Glutamatergic neuron (in vitro differentiated cells): ENCODE measurements at regions not wholly inside any gene's neighbourhood (a gene's known extent, or its start where the extent isn't known, plus 50 kb on each side); places are given as distances from the start of the nearest gene placed in this dataset.

ENCODE experiments used
- DNase-seq: peaks from one replicate; pipeline ENCODE4 v3.0.0; 2022
- H3K27ac Mint-ChIP-seq: one replicate; pipeline ENCODE4 v1.8.0; 2020; ENCODE audit warnings: mild to moderate bottlenecking, mixed read lengths, inconsistent platforms; ENCODE audit not compliant: unreplicated experiment
- H3K27me3 Mint-ChIP-seq: one replicate; pipeline ENCODE4 v1.8.0; 2020; ENCODE audit warnings: mild to moderate bottlenecking, moderate library complexity, mixed read lengths, inconsistent platforms; ENCODE audit not compliant: unreplicated experiment
- H3K36me3 Mint-ChIP-seq: one replicate; pipeline ENCODE4 v1.8.0; 2020; ENCODE audit warnings: mild to moderate bottlenecking, mixed read lengths, inconsistent platforms; ENCODE audit not compliant: unreplicated experiment
- H3K4me1 Mint-ChIP-seq: one replicate; pipeline ENCODE4 v1.8.0; 2020; ENCODE audit warnings: mild to moderate bottlenecking, low read depth, mixed read lengths, inconsistent platforms; ENCODE audit not compliant: unreplicated experiment
- H3K4me3 Mint-ChIP-seq: one replicate; pipeline ENCODE4 v1.8.0; 2020; ENCODE audit warnings: mild to moderate bottlenecking, mixed read lengths, inconsistent platforms; ENCODE audit not compliant: unreplicated experiment
- H3K9me3 Mint-ChIP-seq: one replicate; pipeline ENCODE4 v1.8.0; 2020; ENCODE audit warnings: mild to moderate bottlenecking, moderate library complexity, mixed read lengths, inconsistent platforms; ENCODE audit not compliant: unreplicated experiment
- CTCF ChIP-seq: fragments of 200-600 bp; sonication (generic); IDR thresholded peaks from one replicate; pipeline ENCODE4 v1.5.0; 2021; ENCODE audit not compliant: partially characterized antibody, unreplicated experiment

DNA sequence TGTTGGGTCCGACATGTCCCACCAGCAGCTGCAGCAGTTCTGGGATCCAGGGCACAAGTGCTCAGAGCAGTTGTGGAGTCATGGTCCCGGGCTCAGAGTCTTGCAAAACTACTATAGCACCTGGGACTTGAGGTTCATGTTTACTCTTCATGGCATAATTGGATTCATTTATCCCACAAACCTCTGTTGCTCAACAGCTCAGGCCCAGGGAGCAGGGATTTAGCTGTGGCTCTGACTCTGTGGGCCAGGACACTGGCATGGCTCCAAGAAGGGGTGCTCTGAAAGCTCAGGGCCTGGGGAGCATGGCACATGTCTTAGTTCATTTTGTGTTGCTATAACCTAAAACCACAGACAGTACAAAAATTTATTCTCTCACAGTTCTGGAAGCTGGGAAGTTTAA lies 626.7 kb upstream of the ADGRL2 start:
- DNase-seq, result no peak
- Mint-ChIP-seq H3K4me3 (no peak overlapping the region), H3K4me1 (no peaks in the 10 kb centered on the region), H3K9me3 (peaks cover 4% of the 10 kb centered on the region), H3K27ac (no peak overlapping the region), H3K36me3 (no peaks in the 10 kb centered on the region), H3K27me3 (no peaks in the 10 kb centered on the region)
- TF ChIP-seq CTCF, result no peak

GRCh38 chr1:81172483-81172882 lies 628.3 kb upstream of the ADGRL2 start:
- DNase-seq, result no peak
- no peak for TF ChIP-seq CTCF
- no peaks in the 10 kb centered on the region for H3K4me1 Mint-ChIP-seq
- no peak overlapping the region for H3K4me3 Mint-ChIP-seq
- no peak overlapping the region for H3K27ac Mint-ChIP-seq
- H3K9me3 Mint-ChIP-seq, result peaks cover 4% of the 10 kb centered on the region
- no peaks in the 10 kb centered on the region for H3K27me3 Mint-ChIP-seq
- H3K36me3 Mint-ChIP-seq, result no peaks in the 10 kb centered on the region

DNA sequence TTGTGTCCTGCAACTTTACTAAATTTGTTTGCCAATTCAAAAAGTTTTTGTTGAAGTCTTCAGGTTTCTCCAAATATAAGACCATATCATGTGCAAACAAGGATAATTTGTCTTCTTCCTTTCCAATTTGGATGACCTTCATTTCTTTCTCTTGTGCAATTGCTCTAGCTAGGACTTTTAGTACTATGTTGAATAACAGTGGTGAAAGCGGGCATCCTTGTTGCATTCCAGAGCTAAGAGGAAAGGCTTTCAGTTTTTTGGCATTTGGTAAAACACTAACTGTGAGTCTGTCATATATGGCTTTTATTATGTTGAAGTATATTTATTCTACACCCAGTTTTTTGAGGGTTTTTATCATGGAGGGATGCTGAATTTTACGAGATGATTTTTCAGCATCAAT lies 630.0 kb upstream of the ADGRL2 start:
- Mint-ChIP-seq H3K9me3 (peaks cover 4% of the 10 kb centered on the region), H3K4me3 (no peak overlapping the region), H3K27ac (no peak overlapping the region), H3K4me1 (no peaks in the 10 kb centered on the region), H3K27me3 (no peaks in the 10 kb centered on the region), H3K36me3 (no peaks in the 10 kb centered on the region)
- TF ChIP-seq CTCF, result no peak
- DNase-seq, result no peak

GRCh38 chr1:81165963-81166362 lies 634.8 kb upstream of the ADGRL2 start:
- H3K4me3 Mint-ChIP-seq, result no peak overlapping the region
- no peak for TF ChIP-seq CTCF
- H3K9me3 Mint-ChIP-seq, result no peaks in the 10 kb centered on the region
- DNase-seq, result no peak
- H3K36me3 Mint-ChIP-seq, result no peaks in the 10 kb centered on the region
- no peak overlapping the region for H3K27ac Mint-ChIP-seq
- H3K4me1 Mint-ChIP-seq, result no peaks in the 10 kb centered on the region
- no peaks in the 10 kb centered on the region for H3K27me3 Mint-ChIP-seq

- Mint-ChIP-seq H3K36me3 (no peaks in the 10 kb centered on the region), H3K4me1 (no peaks in the 10 kb centered on the region), H3K9me3 (no peaks in the 10 kb centered on the region), H3K27me3 (no peaks in the 10 kb centered on the region), H3K4me3 (no peak overlapping the region), H3K27ac (no peak overlapping the region)
- DNase-seq, result no peak
- TF ChIP-seq CTCF, result no peak
These were observed 640.0 kb upstream of the ADGRL2 start for GRCh38 chr1:81160696-81161095.
